Lower lobe of right lung (tissue), 2 donors: ENCODE measurements at regions not wholly inside any gene's neighbourhood (a gene's known extent, or its start where the extent isn't known, plus 50 kb on each side); places are given as distances from the start of the nearest gene placed in this dataset.
"Not testable (repeated sequence)": the region's sequence is repeated elsewhere in the genome, so short reads cannot be mapped to it uniquely, and the experiment has no call there.

Source experiments
- ATAC-seq, 2 donors: fragments of 200-7000 bp; cut with Tn5 transposase; one replicate each; pipeline ENCODE4 v1.9.1; 2020 to 2022; ENCODE audit warnings: mild to moderate bottlenecking in 2 of 2, moderate library complexity in 2 of 2
- DNase-seq: peaks from one replicate; pipeline ENCODE4 v3.0.0-alpha.2; 2020
- H3K27ac ChIP-seq: fragments of 200-600 bp; one replicate; pipeline ENCODE4 v1.8.0; 2022
- H3K27me3 ChIP-seq: fragments of 200-600 bp; one replicate; pipeline ENCODE4 v1.8.0; 2022; ENCODE audit warnings: low read depth
- H3K36me3 ChIP-seq: fragments of 200-600 bp; one replicate; pipeline ENCODE4 v1.8.0; 2022; ENCODE audit warnings: mild to moderate bottlenecking
- H3K4me1 ChIP-seq: fragments of 200-600 bp; one replicate; pipeline ENCODE4 v1.8.0; 2022
- H3K4me3 ChIP-seq: fragments of 200-600 bp; one replicate; pipeline ENCODE4 v1.8.0; 2022; ENCODE audit warnings: mild to moderate bottlenecking
- H3K9me3 ChIP-seq: fragments of 200-600 bp; one replicate; pipeline ENCODE4 v1.8.0; 2022
- intact Hi-C: fragments of 100-400 bp; cut with DNase I; formaldehyde crosslinking; loops from one replicate; pipeline ENCODE4 v1.11.0; 2022
- TF ChIP-seq, protein P1 (sequence below): fragments of 200-600 bp; IDR thresholded peaks from one replicate; pipeline ENCODE4 v1.8.0; 2022; ENCODE audit warnings: antibody characterized with exemption, mild to moderate bottlenecking
- donor health status: DM: no; HTN: yes; CAD: no; lungs with severe emphysema.

DNA sequence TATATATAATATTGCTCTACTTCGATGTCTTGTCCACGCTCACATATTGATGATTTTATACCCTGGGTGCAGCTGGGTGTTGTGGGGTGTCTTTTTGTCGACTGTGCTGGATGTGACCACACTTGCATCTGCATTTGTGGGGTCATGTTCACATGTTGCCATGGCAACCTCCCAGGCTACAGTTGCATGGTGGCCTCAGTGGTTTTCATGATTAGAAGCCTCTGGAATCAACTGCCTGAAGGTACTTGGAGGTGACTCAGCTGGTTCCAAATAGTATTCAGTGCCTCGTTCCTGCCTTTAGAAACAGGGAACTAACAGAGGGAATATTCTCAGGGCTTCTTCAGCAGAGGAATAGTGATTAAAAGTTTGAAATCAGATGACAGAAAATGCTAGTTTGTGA lies 166.3 kb upstream of the NYAP2 start:
- H3K4me1 ChIP-seq, result no peaks in the 10 kb centered on the region
- H3K4me3 ChIP-seq, result no peak overlapping the region
- H3K27me3 ChIP-seq, result no peaks in the 10 kb centered on the region
- no peak for DNase-seq
- H3K9me3 ChIP-seq, result no peaks in the 10 kb centered on the region
- no peak for ATAC-seq
- H3K27ac ChIP-seq, result no peak overlapping the region
- no peaks in the 10 kb centered on the region for H3K36me3 ChIP-seq
- TF ChIP-seq, protein P1, sequence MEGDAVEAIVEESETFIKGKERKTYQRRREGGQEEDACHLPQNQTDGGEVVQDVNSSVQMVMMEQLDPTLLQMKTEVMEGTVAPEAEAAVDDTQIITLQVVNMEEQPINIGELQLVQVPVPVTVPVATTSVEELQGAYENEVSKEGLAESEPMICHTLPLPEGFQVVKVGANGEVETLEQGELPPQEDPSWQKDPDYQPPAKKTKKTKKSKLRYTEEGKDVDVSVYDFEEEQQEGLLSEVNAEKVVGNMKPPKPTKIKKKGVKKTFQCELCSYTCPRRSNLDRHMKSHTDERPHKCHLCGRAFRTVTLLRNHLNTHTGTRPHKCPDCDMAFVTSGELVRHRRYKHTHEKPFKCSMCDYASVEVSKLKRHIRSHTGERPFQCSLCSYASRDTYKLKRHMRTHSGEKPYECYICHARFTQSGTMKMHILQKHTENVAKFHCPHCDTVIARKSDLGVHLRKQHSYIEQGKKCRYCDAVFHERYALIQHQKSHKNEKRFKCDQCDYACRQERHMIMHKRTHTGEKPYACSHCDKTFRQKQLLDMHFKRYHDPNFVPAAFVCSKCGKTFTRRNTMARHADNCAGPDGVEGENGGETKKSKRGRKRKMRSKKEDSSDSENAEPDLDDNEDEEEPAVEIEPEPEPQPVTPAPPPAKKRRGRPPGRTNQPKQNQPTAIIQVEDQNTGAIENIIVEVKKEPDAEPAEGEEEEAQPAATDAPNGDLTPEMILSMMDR, result no peak
- intact Hi-C loops, result no loop called here

DNA sequence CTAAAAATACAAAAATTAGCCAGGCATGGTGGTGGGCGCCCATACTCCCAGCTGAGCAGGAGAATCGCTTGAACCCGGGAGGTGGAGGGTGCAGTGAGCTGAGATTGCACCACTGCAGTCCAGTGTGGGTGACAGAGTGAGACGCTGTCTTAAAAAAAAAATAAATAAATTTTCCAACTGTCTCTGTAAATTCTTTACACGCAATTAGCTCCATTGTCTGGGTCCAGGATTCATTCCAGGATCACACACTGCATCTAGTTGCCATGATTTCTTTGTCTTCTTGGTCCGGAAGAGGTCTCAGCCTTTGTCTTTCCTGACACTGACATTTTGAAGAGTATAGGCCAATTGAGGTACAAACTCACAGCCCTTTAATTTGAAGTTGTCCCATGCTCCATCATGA lies 167.6 kb upstream of the NYAP2 start:
- DNase-seq, result no peak
- Histone ChIP-seq H3K4me3 (no peak overlapping the region), H3K36me3 (no peaks in the 10 kb centered on the region), H3K4me1 (no peaks in the 10 kb centered on the region), H3K27me3 (no peaks in the 10 kb centered on the region), H3K27ac (no peak overlapping the region), H3K9me3 (no peaks in the 10 kb centered on the region)
- TF ChIP-seq, protein P1, result no peak
- intact Hi-C loops, result no loop called here
- ATAC-seq, result no peak

DNA sequence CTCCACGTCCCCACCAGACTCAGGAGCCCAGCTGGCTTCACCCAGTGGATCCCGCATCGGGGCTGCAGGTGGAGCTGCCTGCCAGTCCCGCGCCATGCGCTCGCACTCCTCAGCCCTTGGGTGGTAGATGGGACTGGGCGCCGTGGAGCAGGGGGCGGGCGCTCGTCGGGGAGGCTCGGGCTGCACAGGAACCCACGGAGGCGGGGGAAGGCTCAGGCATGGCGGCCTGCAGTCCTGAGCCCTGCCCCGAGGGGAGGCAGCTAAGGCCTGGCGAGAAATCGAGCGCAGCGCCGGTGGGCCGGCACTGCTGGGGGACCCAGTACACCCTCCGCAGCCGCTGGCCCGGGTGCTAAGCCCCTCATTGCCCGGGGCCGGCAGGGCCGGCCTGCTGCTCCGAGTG lies 170.2 kb upstream of the NYAP2 start:
- intact Hi-C loops, H3K27ac ChIP-seq, H3K36me3 ChIP-seq, ATAC-seq, H3K27me3 ChIP-seq, H3K9me3 ChIP-seq, H3K4me3 ChIP-seq, H3K4me1 ChIP-seq, DNase-seq: not testable (repeated sequence)

DNA sequence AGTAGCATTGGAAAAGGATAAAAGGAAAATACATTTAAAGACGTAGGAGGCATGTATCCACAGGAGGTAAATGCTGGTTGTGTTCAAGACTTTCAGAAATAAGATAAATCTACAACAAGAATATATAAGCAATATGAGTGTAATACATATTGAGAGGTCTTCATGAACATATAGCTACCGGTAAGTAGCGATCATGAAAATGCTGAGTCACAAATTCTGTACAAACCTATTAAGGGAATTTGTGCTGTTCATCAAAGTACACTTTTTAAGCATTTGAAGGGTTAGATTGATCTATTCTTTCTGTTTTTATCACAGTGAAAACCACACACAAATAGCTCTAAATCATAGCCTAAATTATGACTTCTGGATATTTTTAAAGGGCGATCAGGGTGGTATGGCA lies 173.1 kb upstream of the NYAP2 start:
- no peaks in the 10 kb centered on the region for H3K36me3 ChIP-seq
- H3K4me3 ChIP-seq, result no peak overlapping the region
- no peak overlapping the region for H3K27ac ChIP-seq
- ATAC-seq (no peak), DNase-seq (no peak)
- no peaks in the 10 kb centered on the region for H3K4me1 ChIP-seq
- no peaks in the 10 kb centered on the region for H3K27me3 ChIP-seq
- TF ChIP-seq, protein P1, result no peak
- no peaks in the 10 kb centered on the region for H3K9me3 ChIP-seq
- intact Hi-C loops, result no loop called here

DNA sequence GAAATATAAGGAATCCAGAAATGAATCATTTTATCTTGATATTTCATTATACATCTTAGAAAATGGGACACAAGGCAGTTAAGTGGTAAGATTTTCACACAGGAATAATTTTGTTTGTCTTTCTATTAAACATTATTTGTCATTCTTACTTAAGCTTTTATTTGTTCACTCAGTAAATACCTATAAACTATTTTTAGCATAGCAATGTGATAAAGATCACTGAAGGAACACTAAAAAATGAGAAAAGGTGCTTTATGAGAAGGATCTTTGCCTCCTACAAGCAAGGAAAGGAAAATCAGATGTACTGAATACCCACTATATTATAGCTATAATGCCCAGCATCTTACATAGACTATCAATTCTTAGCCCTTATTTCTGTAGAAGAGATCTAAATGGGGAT lies 176.2 kb upstream of the NYAP2 start:
- Histone ChIP-seq H3K36me3 (no peaks in the 10 kb centered on the region), H3K27me3 (no peaks in the 10 kb centered on the region), H3K4me1 (no peaks in the 10 kb centered on the region), H3K27ac (no peak overlapping the region), H3K9me3 (no peaks in the 10 kb centered on the region), H3K4me3 (no peak overlapping the region)
- intact Hi-C loops, result no loop called here
- no peak for ATAC-seq
- DNase-seq, result no peak
- TF ChIP-seq, protein P1, result no peak

DNA sequence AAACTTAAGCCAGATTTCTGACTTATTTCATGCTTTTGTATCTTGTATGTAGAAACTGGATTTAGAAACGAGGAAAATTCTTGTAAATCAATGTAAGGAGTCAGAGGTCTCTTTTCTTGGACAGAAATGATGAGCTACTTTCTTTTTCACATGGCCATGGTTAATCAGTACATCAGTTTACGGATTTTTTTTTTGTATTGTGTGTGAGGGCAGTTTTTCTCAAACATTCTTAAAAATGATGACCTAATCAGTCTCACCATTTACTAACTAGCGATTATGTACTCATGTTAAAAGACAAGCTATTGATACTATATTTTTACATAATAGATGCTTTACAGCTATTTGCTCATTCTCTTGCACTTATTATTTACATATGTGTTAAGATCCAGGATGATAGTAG lies 165.2 kb upstream of the DOCK10 start:
- no peak for ATAC-seq

More for the DNA sequence above, 165.2 kb upstream of the DOCK10 start:
- TF ChIP-seq, protein P1, result no peak
- Histone ChIP-seq H3K27me3 (no peaks in the 10 kb centered on the region), H3K4me1 (no peaks in the 10 kb centered on the region), H3K36me3 (no peaks in the 10 kb centered on the region), H3K4me3 (no peak overlapping the region), H3K9me3 (no peaks in the 10 kb centered on the region), H3K27ac (no peak overlapping the region)
- intact Hi-C loops, result no loop called here
- DNase-seq, result no peak
